HG02852 (cell line): ENCODE measurements at regions not wholly inside any gene's neighbourhood (a gene's known extent, or its start where the extent isn't known, plus 50 kb on each side); places are given as distances from the start of the nearest gene placed in this dataset.
A peak's percentile ranks its signal among the peaks of the same experiment; 100 is the strongest.
"Not testable (repeated sequence)": the region's sequence is repeated elsewhere in the genome, so short reads cannot be mapped to it uniquely, and the experiment has no call there.

ENCODE experiments used
- ATAC-seq: cut with Tn5 transposase; IDR thresholded peaks from one replicate; pipeline ENCODE4 v1.9.1; 2021; ENCODE audit warnings: mild to moderate bottlenecking, moderate library complexity; ENCODE audit not compliant: unreplicated experiment

- no peak for ATAC-seq
Observed at GRCh38 chr5:86493777-86494176, 124.0 kb upstream of the COX7C start.

DNA sequence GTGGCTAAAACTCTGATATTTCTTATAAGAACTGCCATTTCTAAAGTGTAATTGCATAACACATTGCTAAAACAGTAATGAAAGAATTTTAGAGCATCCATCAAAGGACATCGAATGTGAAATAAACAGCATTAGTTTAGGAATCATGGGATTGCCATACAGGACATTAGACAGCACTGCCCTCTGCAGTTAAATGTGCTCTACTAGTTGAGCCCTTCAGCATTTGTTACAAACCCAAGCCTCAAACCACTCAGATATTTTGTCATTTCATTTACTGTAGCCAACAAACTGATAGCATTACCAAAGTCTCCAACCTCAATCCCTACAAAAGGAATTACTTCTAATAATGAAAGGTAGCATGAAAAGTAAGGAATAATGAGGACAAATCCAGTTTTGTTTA lies 116.8 kb upstream of the COX7C start:
- ATAC-seq: no peak

DNA sequence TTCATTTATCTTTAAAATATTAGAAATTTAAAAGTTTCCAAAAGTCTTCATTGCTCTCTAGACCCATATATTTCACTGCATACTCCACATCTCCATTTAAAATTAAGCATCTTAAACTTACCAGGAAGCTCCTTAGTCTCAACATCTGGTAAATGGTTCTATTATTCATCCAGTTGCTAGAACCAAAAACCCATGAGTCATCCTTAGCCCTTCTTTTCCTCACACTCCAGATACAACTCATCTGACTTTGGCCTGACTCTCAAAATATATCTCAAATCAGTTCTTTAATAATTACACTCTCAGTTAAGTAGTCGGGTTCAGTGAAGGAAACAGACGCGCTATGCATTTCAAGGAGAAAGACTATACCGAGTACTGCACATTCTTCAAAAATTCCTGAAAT lies 110.2 kb upstream of the COX7C start:
- no peak for ATAC-seq

GRCh38 chr5:86510330-86510915 lies 107.3 kb upstream of the COX7C start:
- not testable (repeated sequence) for ATAC-seq

DNA sequence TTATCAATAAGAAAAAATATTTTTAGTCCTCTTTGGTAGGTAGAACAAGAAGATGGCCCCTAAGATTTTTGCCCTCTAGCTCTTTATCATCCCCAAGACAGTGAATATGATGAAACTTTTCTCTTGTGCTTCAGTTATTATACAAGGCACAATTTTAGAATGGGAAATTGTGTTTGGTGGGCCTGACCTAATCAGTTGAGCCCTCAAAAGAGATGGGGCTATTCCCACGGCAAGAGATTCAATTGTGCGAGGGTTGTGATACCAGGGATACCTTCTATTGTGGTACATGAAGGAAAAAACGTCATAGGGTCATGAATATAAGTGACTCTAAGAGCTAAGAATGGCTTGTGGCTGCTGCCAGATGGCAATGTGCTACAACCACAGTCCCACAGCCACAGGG lies 94.0 kb upstream of the COX7C start:
- ATAC-seq: no peak

DNA sequence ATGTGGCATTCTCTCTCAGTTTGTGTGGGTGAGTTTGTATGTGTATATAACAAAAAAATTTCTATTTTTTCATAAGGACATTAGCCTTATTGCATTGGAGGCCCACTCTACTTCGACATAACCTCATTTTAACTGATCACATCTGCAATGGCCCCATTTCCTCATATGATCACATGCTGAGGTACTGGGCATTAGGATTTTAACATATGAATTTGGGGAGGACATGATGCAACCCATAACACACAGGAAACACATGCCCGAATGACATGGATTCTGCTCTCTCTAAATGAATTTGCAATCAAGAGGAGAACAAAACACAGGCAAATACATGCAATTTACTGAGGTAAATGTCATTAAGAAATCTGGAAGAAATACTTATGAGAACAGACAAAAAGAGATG lies 92.1 kb upstream of the COX7C start:
- no peak for ATAC-seq

GRCh38 chr5:86526811-86527348 lies 90.9 kb upstream of the COX7C start:
- ATAC-seq: peak; percentile 54

DNA sequence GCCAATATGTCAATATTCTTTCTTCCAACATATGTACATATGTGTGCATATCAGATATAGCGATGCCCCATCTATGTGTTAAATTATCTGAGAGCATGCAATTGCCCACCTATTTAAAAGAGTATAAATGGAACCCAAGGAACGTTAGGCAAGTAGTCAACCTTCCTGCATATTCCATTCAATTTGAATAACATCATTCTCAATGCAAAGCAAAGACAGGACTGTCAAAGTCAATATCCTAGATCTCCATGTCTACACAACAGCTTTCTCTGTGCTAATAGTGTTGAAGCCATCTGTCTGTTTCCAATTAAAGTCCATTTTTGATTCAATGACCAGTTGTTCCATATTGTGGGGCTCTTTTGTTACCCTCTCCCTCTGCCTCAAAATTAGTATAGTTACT lies 85.3 kb upstream of the COX7C start:
- ATAC-seq: no peak

GRCh38 chr5:86536396-86536795 lies 81.3 kb upstream of the COX7C start:
- ATAC-seq: no peak

DNA sequence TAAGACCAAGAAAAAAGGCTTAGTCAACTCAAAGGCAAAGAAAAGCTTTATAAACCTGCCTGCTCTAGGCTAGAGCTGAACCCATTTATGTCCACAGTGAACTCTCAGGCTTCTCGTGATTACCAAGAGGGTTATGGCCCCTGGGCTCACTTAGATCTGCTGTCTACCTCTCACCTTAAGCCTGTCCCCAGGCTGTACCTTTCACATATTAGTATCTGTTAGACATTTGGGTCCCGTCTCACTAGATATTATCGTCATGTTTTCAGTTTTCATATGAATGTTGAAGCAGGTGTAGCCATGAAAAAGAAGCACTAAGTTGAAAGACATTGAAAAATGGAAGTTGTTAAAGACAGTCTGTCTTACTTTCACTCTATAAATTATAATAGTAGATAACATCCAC lies 75.2 kb upstream of the COX7C start:
- ATAC-seq: peak; percentile 89

- ATAC-seq: no peak
Observed at GRCh38 chr5:86546044-86546443, 71.7 kb upstream of the COX7C start.

DNA sequence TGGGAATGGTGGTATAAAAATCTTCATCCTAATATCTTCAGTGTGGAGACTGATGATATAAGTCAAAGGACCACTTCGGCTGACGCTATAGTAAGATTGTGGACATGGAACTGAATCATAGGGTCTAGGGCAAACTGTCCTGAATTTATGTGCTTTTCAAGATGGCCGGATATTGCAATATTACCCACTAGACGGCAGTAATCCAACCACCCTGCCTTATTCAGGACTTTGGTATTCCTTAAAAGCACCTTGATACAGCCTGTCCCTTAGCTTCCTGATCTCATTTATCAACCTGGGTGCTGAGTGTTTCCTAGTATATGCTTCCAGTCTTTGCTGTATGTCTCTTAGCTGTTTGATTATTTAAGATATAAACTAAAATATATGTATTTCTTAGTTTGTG lies 71.2 kb upstream of the COX7C start:
- ATAC-seq: no peak

DNA sequence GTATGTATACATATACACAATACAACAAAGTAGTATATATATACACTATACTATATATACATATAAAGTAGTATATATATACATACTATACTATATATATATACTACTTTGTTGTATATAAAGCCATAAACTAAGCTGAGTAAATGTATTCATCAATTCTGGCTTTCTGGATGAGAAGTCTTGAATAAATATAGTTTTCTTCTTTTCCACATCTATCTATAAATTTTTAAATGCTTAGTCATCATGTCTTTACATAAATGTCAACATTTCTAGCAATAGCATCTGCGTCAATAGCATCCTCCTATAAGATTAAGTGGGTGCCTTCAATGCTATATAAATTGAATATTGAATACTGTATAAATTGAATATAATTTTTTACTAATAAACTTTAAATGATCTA lies 63.1 kb upstream of the COX7C start:
- ATAC-seq: no peak

GRCh38 chr5:86557920-86558319 lies 59.8 kb upstream of the COX7C start:
- no peak for ATAC-seq

- ATAC-seq: peak; percentile 56
Observed at GRCh38 chr5:86565197-86565789, 52.4 kb upstream of the COX7C start.

GRCh38 chr5:86566030-86566429 lies 51.7 kb upstream of the COX7C start:
- ATAC-seq: not testable (repeated sequence)
